Gastrocnemius medialis (tissue), 4 donors: ENCODE measurements at regions not wholly inside any gene's neighbourhood (a gene's known extent, or its start where the extent isn't known, plus 50 kb on each side); places are given as distances from the start of the nearest gene placed in this dataset.

Experiments used
- ATAC-seq, 2 donors: fragments of 150-250 bp; one replicate each; pipeline ENCODE4 v1.9.1; 2016
- DNase-seq, 2 donors: peaks; one replicate each; pipeline ENCODE4 v3.0.0-alpha.2; 2019
- H3K27ac ChIP-seq, 4 donors: fragments of 200-600 bp; sonication (generic); 1 replicate in 1 of 4; 2 replicates in 3 of 4; pipeline ENCODE4 v1.5.1; 2016 to 2018; ENCODE audit warnings: mild to moderate bottlenecking in 2 of 4, moderate library complexity in 1 of 4
- H3K27me3 ChIP-seq, 3 donors: fragments of 200-600 bp; sonication (generic) in 2 of 3; 1 replicate in 1 of 3; 2 replicates in 2 of 3; pipeline versions ENCODE4 v1.5.1 to v1.6.0; 2016 to 2019; ENCODE audit warnings: mild to moderate bottlenecking in 1 of 3, moderate library complexity in 1 of 3
- H3K36me3 ChIP-seq, 2 donors: fragments of 200-600 bp; sonication (generic) in 1 of 2; one replicate each; pipeline ENCODE4 v1.5.1; 2017 to 2018
- H3K4me1 ChIP-seq, 2 donors: fragments of 200-600 bp; sonication (generic) in 1 of 2; one replicate each; pipeline ENCODE4 v1.5.1; 2016 to 2017; ENCODE audit warnings: mild to moderate bottlenecking in 2 of 2
- H3K4me3 ChIP-seq, 4 donors: fragments of 200-600 bp; sonication (generic) in 3 of 4; 1 replicate in 1 of 4; 2 replicates in 3 of 4; pipeline ENCODE4 v1.5.1; 2016 to 2019; ENCODE audit warnings: mild to moderate bottlenecking in 2 of 4
- H3K9me3 ChIP-seq, 3 donors: fragments of 200-600 bp; sonication (generic) in 2 of 3; 1 replicate in 1 of 3; 2 replicates in 2 of 3; pipeline ENCODE4 v1.5.1; 2016 to 2019
- POLR2A ChIP-seq, 2 donors: fragments of 450-650 bp; IDR thresholded peaks; one replicate each; pipeline ENCODE4 v1.6.1; 2017; ENCODE audit warnings: antibody characterized with exemption in 2 of 2, mild to moderate bottlenecking in 2 of 2, moderate library complexity in 2 of 2
- in situ Hi-C, 4 donors: fragments of 200-750 bp; cut with MboI; loops; one replicate each; pipeline versions ENCODE4 v1.15.0 to v1.8.0; 2017; ENCODE audit warnings: low sequenced_read_pairs in 4 of 4
- intact Hi-C: fragments of 100-400 bp; cut with DNase I; formaldehyde crosslinking; loops from one replicate; pipeline ENCODE4 v1.15.1; 2023; ENCODE audit warnings: low total_unique reads
- TF ChIP-seq, protein P1 (sequence below), 5 experiments: fragments of 450-650 bp in 3 of 5; fragments of 200-600 bp in 2 of 5; sonication (generic) in 2 of 5; IDR thresholded peaks in 4 of 5; conservative IDR thresholded peaks in 1 of 5; 1 replicate in 4 of 5; 2 replicates in 1 of 5; pipeline ENCODE4 v1.5.1; 2016 to 2019; ENCODE audit warnings: antibody characterized with exemption in 5 of 5, mild to moderate bottlenecking in 3 of 5, moderate library complexity in 3 of 5

DNA sequence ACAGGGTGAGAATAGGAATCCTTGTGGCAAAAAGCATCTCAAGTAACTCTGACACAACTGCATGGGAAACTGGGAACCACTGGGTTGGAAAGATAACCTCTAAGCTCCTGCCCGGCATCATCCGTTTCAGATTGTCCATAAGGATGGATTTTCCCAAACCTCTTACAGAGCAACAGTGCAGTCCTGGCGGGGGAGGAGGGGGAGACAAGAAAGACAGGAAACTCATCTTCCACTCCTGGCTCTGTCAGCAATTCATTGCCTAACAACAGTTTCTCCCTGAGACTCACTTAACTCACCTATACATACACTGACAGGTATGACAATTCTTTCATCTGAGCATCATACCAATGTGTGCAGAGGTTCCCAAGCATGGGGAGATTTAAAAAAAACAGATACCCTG is 279.0 kb downstream of the RPLP1 start:
- in situ Hi-C loops (loop anchor here in 2 of 4 donors (10.0 to 25.0 kb wide), 2 partner anchors 743 to 756 kb away; no protein-coding TSS in a partner anchor), intact Hi-C loops (no loop called here)
- H3K4me1 ChIP-seq, result no peaks in the 10 kb centered on the region
- ATAC-seq, result no peak
- no peaks in the 10 kb centered on the region for H3K27me3 ChIP-seq
- TF ChIP-seq, protein P1, sequence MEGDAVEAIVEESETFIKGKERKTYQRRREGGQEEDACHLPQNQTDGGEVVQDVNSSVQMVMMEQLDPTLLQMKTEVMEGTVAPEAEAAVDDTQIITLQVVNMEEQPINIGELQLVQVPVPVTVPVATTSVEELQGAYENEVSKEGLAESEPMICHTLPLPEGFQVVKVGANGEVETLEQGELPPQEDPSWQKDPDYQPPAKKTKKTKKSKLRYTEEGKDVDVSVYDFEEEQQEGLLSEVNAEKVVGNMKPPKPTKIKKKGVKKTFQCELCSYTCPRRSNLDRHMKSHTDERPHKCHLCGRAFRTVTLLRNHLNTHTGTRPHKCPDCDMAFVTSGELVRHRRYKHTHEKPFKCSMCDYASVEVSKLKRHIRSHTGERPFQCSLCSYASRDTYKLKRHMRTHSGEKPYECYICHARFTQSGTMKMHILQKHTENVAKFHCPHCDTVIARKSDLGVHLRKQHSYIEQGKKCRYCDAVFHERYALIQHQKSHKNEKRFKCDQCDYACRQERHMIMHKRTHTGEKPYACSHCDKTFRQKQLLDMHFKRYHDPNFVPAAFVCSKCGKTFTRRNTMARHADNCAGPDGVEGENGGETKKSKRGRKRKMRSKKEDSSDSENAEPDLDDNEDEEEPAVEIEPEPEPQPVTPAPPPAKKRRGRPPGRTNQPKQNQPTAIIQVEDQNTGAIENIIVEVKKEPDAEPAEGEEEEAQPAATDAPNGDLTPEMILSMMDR (IDR thresholded peaks at IDR 0.05 in 4 of 5, conservative IDR thresholded peaks at IDR 0.05 in 1 of 5), result no peak
- TF ChIP-seq POLR2A (IDR thresholded peaks at IDR 0.05), result no peak
- no peaks in the 10 kb centered on the region for H3K36me3 ChIP-seq
- no peaks in the 10 kb centered on the region for H3K9me3 ChIP-seq
- no peak overlapping the region for H3K27ac ChIP-seq
- no peak for DNase-seq
- no peak overlapping the region for H3K4me3 ChIP-seq

DNA sequence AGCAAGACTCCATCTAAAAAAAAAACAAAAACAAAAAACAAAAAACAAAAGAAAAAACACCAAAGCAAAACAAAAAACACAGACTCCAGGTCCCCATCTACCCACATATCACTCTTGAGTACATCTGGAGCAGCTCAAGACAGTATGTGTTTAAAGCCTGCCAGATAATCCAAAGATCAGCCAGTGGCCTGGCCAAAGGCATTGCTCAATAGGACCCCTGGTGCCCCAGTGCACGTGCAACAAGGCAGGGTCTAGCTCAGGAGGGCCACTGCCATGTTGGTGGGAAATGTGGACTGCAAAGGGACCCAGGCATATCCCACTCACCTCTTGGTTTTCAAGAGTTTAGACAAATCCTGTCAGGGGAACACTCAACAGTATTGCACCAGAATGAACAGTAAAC is 279.5 kb downstream of the RPLP1 start:
- ATAC-seq (no peak), DNase-seq (no peak)
- no peak for TF ChIP-seq POLR2A (IDR thresholded peaks at IDR 0.05)
- TF ChIP-seq, protein P1 (IDR thresholded peaks at IDR 0.05 in 4 of 5, conservative IDR thresholded peaks at IDR 0.05 in 1 of 5), result no peak
- Histone ChIP-seq H3K4me1 (no peaks in the 10 kb centered on the region), H3K27ac (no peak overlapping the region), H3K9me3 (no peaks in the 10 kb centered on the region), H3K36me3 (no peaks in the 10 kb centered on the region), H3K27me3 (no peaks in the 10 kb centered on the region), H3K4me3 (no peak overlapping the region)
- intact Hi-C loops (no loop called here), in situ Hi-C loops (loop anchor here in 2 of 4 donors (10.0 to 25.0 kb wide), 2 partner anchors 743 to 755 kb away; no protein-coding TSS in a partner anchor)

DNA sequence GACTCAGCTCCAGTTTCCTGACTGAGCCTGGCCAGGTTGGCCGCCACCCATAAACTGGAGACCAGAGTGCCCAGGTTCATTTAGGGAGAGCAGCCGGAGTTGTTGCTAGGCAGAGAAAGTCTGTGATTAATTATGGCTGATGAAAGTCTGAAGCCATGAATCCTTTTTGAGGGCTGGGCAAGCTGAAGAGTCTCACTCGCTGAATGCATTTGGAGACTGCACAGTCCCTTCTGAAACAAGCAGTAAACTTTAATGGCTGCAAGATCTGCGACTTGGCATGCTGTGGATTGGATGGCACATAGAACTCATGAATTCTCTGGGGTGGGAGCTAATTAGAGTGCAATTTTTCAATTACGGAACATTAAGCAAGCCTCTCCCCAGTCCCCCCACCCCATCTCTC is 282.1 kb downstream of the RPLP1 start:
- no peaks in the 10 kb centered on the region for H3K4me1 ChIP-seq
- DNase-seq, result no peak
- intact Hi-C loops (no loop called here), in situ Hi-C loops (loop anchor here in 2 of 4 donors (10.0 to 25.0 kb wide), 2 partner anchors 740 to 753 kb away; no protein-coding TSS in a partner anchor)
- no peaks in the 10 kb centered on the region for H3K27me3 ChIP-seq
- H3K36me3 ChIP-seq, result no peaks in the 10 kb centered on the region
- H3K27ac ChIP-seq, result no peak overlapping the region
- TF ChIP-seq, protein P1 (IDR thresholded peaks at IDR 0.05 in 4 of 5, conservative IDR thresholded peaks at IDR 0.05 in 1 of 5), result no peak
- no peak for TF ChIP-seq POLR2A (IDR thresholded peaks at IDR 0.05)
- no peaks in the 10 kb centered on the region for H3K9me3 ChIP-seq
- no peak for ATAC-seq
- H3K4me3 ChIP-seq, result no peak overlapping the region

DNA sequence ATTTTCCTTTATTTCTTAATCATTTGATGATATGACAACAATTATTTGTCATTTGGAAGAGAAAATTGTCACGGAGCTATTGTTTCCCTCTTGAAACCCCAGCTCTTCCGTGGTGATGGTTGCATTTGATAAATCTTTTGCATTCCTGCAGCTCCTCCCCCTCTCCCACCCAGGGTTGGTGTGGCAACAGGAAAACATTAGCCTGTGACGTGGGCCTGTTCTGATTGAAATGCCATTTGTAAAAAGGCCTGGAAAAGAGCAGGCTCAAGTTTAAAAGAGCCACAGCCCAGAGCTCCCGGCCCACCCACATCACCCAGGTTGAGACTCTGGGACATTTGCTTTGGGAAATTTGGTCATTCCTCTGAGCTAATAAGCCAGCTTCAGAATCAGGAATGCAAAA is 282.5 kb downstream of the RPLP1 start:
- ATAC-seq (no peak), DNase-seq (no peak)
- no peaks in the 10 kb centered on the region for H3K9me3 ChIP-seq
- H3K36me3 ChIP-seq, result no peaks in the 10 kb centered on the region
- no peak overlapping the region for H3K4me3 ChIP-seq
- H3K4me1 ChIP-seq, result no peaks in the 10 kb centered on the region
- intact Hi-C loops, result no loop called here
- TF ChIP-seq POLR2A (IDR thresholded peaks at IDR 0.05), result no peak
- TF ChIP-seq, protein P1 (IDR thresholded peaks at IDR 0.05 in 4 of 5, conservative IDR thresholded peaks at IDR 0.05 in 1 of 5), result no peak
- in situ Hi-C loops, result loop anchor here in 2 of 4 donors (10.0 to 25.0 kb wide), 2 partner anchors 740 to 752 kb away; no protein-coding TSS in a partner anchor
- H3K27me3 ChIP-seq, result no peaks in the 10 kb centered on the region
- H3K27ac ChIP-seq, result no peak overlapping the region

DNA sequence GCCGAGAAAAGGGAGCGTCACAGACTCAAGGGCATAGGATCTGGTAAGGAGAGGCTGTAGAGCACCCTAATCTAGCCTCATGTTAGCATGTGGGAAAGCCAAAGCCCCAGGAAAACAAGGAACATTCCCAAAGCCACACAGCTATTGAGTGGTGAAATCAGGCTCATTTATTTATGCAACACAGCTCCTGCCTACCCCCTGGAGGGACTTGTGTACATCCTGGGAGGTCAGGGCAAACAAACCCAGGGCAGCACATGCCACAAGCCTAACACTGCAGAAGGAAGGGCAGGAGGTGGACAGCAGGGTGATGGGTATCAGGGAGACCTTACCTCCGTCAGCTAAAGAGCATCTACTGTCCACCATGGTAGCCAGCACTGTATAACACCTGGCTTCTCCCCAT is 283.5 kb downstream of the RPLP1 start:
- TF ChIP-seq POLR2A (IDR thresholded peaks at IDR 0.05), result no peak
- TF ChIP-seq, protein P1 (IDR thresholded peaks at IDR 0.05 in 4 of 5, conservative IDR thresholded peaks at IDR 0.05 in 1 of 5), result no peak
- H3K4me3 ChIP-seq, result no peak overlapping the region
- in situ Hi-C loops (loop anchor here in 2 of 4 donors (10.0 to 25.0 kb wide), 2 partner anchors 739 to 751 kb away; no protein-coding TSS in a partner anchor), intact Hi-C loops (no loop called here)
- H3K9me3 ChIP-seq, result no peaks in the 10 kb centered on the region
- H3K27ac ChIP-seq, result no peak overlapping the region
- no peaks in the 10 kb centered on the region for H3K36me3 ChIP-seq
- ATAC-seq (no peak), DNase-seq (no peak)
- no peaks in the 10 kb centered on the region for H3K27me3 ChIP-seq
- no peaks in the 10 kb centered on the region for H3K4me1 ChIP-seq
